ENCODE measurements at regions not wholly inside any gene's neighbourhood (a gene's known extent, or its start where the extent isn't known, plus 50 kb on each side); places are given as distances from the start of the nearest gene placed in this dataset.

GRCh38 chr20:50292079-50292590 is 101.5 kb downstream of the CEBPB start:
- TF ChIP-seq CTCF (IDR thresholded peaks at IDR 0.05; ENCODE audit: low read depth, low read length) = no peak
- H3K4me3 ChIP-seq (ENCODE audit: low read depth, low read length) = no peak overlapping the region

GRCh38 chr20:50292591-50293283 is 102.1 kb downstream of the CEBPB start:
- no peak overlapping the region for H3K4me3 ChIP-seq (ENCODE audit: low read depth, low read length)
- no peak for TF ChIP-seq CTCF (IDR thresholded peaks at IDR 0.05; ENCODE audit: low read depth, low read length)

GRCh38 chr20:50293284-50294139 is 102.9 kb downstream of the CEBPB start:
- no peak for TF ChIP-seq CTCF (IDR thresholded peaks at IDR 0.05; ENCODE audit: low read depth, low read length)

GRCh38 chr20:50294164-50295088 is 103.8 kb downstream of the CEBPB start:
- no peak for TF ChIP-seq CTCF (IDR thresholded peaks at IDR 0.05; ENCODE audit: low read depth, low read length)
- H3K4me3 ChIP-seq (ENCODE audit: low read depth, low read length) = no peak overlapping the region

More at GRCh38 chr20:50293284-50294139, 102.9 kb downstream of the CEBPB start:
- H3K4me3 ChIP-seq (ENCODE audit: low read depth, low read length) = no peak overlapping the region

GRCh38 chr20:50295345-50295744 is 104.7 kb downstream of the CEBPB start:
- no peak for TF ChIP-seq CTCF (IDR thresholded peaks at IDR 0.05; ENCODE audit: low read depth, low read length)
- no peak overlapping the region for H3K4me3 ChIP-seq (ENCODE audit: low read depth, low read length)

- no peak for TF ChIP-seq CTCF (IDR thresholded peaks at IDR 0.05; ENCODE audit: low read depth, low read length)
- no peak overlapping the region for H3K4me3 ChIP-seq (ENCODE audit: low read depth, low read length)
These were observed 105.3 kb downstream of the CEBPB start for GRCh38 chr20:50295762-50296449.

Data from WI38 (cell line).